Transverse colon (tissue), 4 donors: ENCODE measurements at regions not wholly inside any gene's neighbourhood (a gene's known extent, or its start where the extent isn't known, plus 50 kb on each side); places are given as distances from the start of the nearest gene placed in this dataset.
"Not testable (repeated sequence)": the region's sequence is repeated elsewhere in the genome, so short reads cannot be mapped to it uniquely, and the experiment has no call there.

ENCODE experiments used
- DNase-seq: peaks from one replicate; pipeline ENCODE4 v3.0.0-alpha.2; 2019
- H3K27ac ChIP-seq, 4 donors: fragments of 200-600 bp; sonication (generic); 2 replicates each; pipeline ENCODE4 v1.5.1; 2016 to 2018; ENCODE audit warnings: inconsistent platforms in 4 of 4
- H3K27me3 ChIP-seq: fragments of 200-600 bp; sonication (generic); 2 replicates; pipeline ENCODE4 v1.5.1; 2017; ENCODE audit warnings: inconsistent platforms
- H3K36me3 ChIP-seq, 4 donors: fragments of 200-600 bp; sonication (generic); 2 replicates each; pipeline ENCODE4 v1.5.1; 2017 to 2019; ENCODE audit warnings: inconsistent platforms in 4 of 4
- H3K4me1 ChIP-seq, 4 donors: fragments of 200-600 bp; sonication (generic); 2 replicates each; pipeline ENCODE4 v1.5.1; 2017 to 2020; ENCODE audit warnings: inconsistent platforms in 4 of 4
- H3K4me3 ChIP-seq, 4 donors: fragments of 200-600 bp; sonication (generic); 1 replicate in 1 of 4; 2 replicates in 3 of 4; pipeline versions ENCODE4 v1.5.1 to v1.6.1; 2017 to 2019; ENCODE audit warnings: inconsistent platforms in 4 of 4
- H3K9me3 ChIP-seq, 2 donors: fragments of 200-600 bp; sonication (generic); 2 replicates each; pipeline ENCODE4 v1.5.1; 2017 to 2019; ENCODE audit warnings: inconsistent platforms in 2 of 2
- CTCF ChIP-seq, 5 experiments: fragments of 200-600 bp in 3 of 5; fragments of 450-650 bp in 2 of 5; sonication (generic) in 3 of 5; IDR thresholded peaks; 1 replicate in 2 of 5; 2 replicates in 3 of 5; pipeline ENCODE4 v1.5.1; 2016 to 2017; ENCODE audit warnings: antibody characterized with exemption in 5 of 5, inconsistent platforms in 3 of 5, mild to moderate bottlenecking in 2 of 5, moderate library complexity in 1 of 5
- EP300 ChIP-seq: sonication (generic); formaldehyde crosslinking; IDR thresholded peaks from one replicate; pipeline ENCODE4 v1.6.1; 2017; ENCODE audit warnings: antibody characterized with exemption, low read depth
- POLR2A ChIP-seq: fragments of 450-650 bp; IDR thresholded peaks from one replicate; pipeline ENCODE4 v1.6.1; 2016; ENCODE audit warnings: antibody characterized with exemption, mild to moderate bottlenecking, moderate library complexity
- POLR2AphosphoS5 ChIP-seq, 3 donors: sonication (generic); formaldehyde crosslinking; IDR thresholded peaks; one replicate each; pipeline ENCODE4 v1.6.1; 2016; ENCODE audit warnings: antibody characterized with exemption in 3 of 3
- WGBS, 2 donors: methylation state at CpG; one replicate each; pipeline ENCODE4 v1.1.5; 2018; ENCODE audit warnings: low coverage in 1 of 2; 5-methylcytosine and 5-hydroxymethylcytosine counted together
- in situ Hi-C, 4 donors: fragments of 200-750 bp; cut with MboI; loops; one replicate each; pipeline versions ENCODE4 v1.15.0 to v1.15.1; 2017; ENCODE audit warnings: low sequenced_read_pairs in 3 of 4, low pct_ligation_motif_present in 1 of 4, low pct_unique_long_range_greater_than_20kb in 1 of 4
- intact Hi-C: fragments of 100-400 bp; cut with DNase I; formaldehyde crosslinking; loops from one replicate; pipeline ENCODE4 v1.15.1; 2023; ENCODE audit warnings: low total_unique reads

GRCh38 chr7:115558161-115558560 lies 472.4 kb downstream of the TFEC start:
- Histone ChIP-seq H3K27me3 (no peaks in the 10 kb centered on the region), H3K4me3 (no peak overlapping the region), H3K27ac (no peak overlapping the region), H3K36me3 (no peaks in the 10 kb centered on the region), H3K4me1 (no peaks in the 10 kb centered on the region), H3K9me3 (no peaks in the 10 kb centered on the region)
- 70 to 100% methylated on average over 1 of the region's 1 CpG for WGBS, 2 donors
- in situ Hi-C loops, result no loop called here
- intact Hi-C loops, result no loop called here
- no peak for DNase-seq
- TF ChIP-seq EP300 (no peak), CTCF (IDR thresholded peaks at IDR 0.05) (no peak), POLR2A (no peak)

GRCh38 chr7:115557296-115557695 lies 473.3 kb downstream of the TFEC start:
- in situ Hi-C loops, H3K4me3 ChIP-seq, H3K9me3 ChIP-seq, intact Hi-C loops, H3K27ac ChIP-seq, H3K4me1 ChIP-seq, H3K36me3 ChIP-seq, DNase-seq, H3K27me3 ChIP-seq: not testable (repeated sequence)
- WGBS, 2 donors, result 83 to 93% methylated on average over 2 of the region's 2 CpGs

- no peaks in the 10 kb centered on the region for H3K4me1 ChIP-seq
- in situ Hi-C loops, result no loop called here
- no peaks in the 10 kb centered on the region for H3K9me3 ChIP-seq
- WGBS, 2 donors, result 55 to 75% methylated on average over 3 to 4 of the region's 4 CpGs
- H3K4me3 ChIP-seq, result no peak overlapping the region
- TF ChIP-seq POLR2A (no peak), EP300 (no peak), CTCF (IDR thresholded peaks at IDR 0.05) (no peak), POLR2AphosphoS5 (IDR thresholded peaks at IDR 0.05) (no peak)
- intact Hi-C loops, result no loop called here
- no peaks in the 10 kb centered on the region for H3K27me3 ChIP-seq
- H3K36me3 ChIP-seq, result no peaks in the 10 kb centered on the region
- no peak overlapping the region for H3K27ac ChIP-seq
- no peak for DNase-seq
Observed at GRCh38 chr7:115552766-115553165, 477.8 kb downstream of the TFEC start.

- Histone ChIP-seq H3K27me3 (no peaks in the 10 kb centered on the region), H3K36me3 (no peaks in the 10 kb centered on the region), H3K4me1 (no peaks in the 10 kb centered on the region), H3K27ac (no peak overlapping the region), H3K9me3 (no peaks in the 10 kb centered on the region), H3K4me3 (no peak overlapping the region)
- 61 to 71% methylated on average over 2 of the region's 2 CpGs for WGBS, 2 donors
- DNase-seq, result no peak
- TF ChIP-seq POLR2A (no peak), EP300 (no peak), POLR2AphosphoS5 (IDR thresholded peaks at IDR 0.05) (no peak), CTCF (IDR thresholded peaks at IDR 0.05) (no peak)
- intact Hi-C loops, result no loop called here
- in situ Hi-C loops, result no loop called here
Observed at GRCh38 chr7:115549910-115550309, 480.7 kb downstream of the TFEC start.

DNA sequence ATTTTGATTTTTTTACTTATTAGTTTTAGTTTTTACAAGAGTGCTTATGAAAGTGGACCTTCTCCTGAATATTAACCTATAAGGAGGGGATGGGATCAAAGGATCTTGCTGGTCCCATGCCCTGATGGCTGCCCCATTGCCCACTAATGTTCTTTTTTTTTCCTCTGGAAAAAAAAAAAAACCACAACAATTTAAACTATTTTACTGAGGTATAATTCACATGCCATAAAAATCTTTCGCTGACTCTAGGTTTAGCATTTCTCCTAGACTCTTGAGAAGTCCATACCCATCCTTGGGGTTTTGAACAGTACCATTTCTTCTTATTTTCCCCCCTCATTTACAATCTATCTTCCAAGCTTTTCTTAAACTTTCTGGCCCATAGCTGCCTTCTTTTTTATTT lies 481.8 kb downstream of the TFEC start:
- TF ChIP-seq CTCF (IDR thresholded peaks at IDR 0.05) (no peak), POLR2AphosphoS5 (IDR thresholded peaks at IDR 0.05) (no peak), EP300 (no peak), POLR2A (no peak)
- no peaks in the 10 kb centered on the region for H3K36me3 ChIP-seq
- H3K9me3 ChIP-seq, result no peaks in the 10 kb centered on the region
- H3K4me3 ChIP-seq, result no peak overlapping the region
- no peaks in the 10 kb centered on the region for H3K4me1 ChIP-seq
- DNase-seq, result no peak
- 50 to 56% methylated on average over 1 of the region's 1 CpG for WGBS, 2 donors
- in situ Hi-C loops (no loop called here), intact Hi-C loops (no loop called here)
- no peak overlapping the region for H3K27ac ChIP-seq
- H3K27me3 ChIP-seq, result no peaks in the 10 kb centered on the region
